Activated T-cell treated with anti-CD3 and anti-CD28 coated beads for 48 hours (primary cell): ENCODE measurements at regions not wholly inside any gene's neighbourhood (a gene's known extent, or its start where the extent isn't known, plus 50 kb on each side); places are given as distances from the start of the nearest gene placed in this dataset.
"Not testable (repeated sequence)": the region's sequence is repeated elsewhere in the genome, so short reads cannot be mapped to it uniquely, and the experiment has no call there.

Source experiments
- DNase-seq: peaks from one replicate; pipeline ENCODE4 v3.0.0-alpha.2; 2020; ENCODE audit warnings: low read depth

DNA sequence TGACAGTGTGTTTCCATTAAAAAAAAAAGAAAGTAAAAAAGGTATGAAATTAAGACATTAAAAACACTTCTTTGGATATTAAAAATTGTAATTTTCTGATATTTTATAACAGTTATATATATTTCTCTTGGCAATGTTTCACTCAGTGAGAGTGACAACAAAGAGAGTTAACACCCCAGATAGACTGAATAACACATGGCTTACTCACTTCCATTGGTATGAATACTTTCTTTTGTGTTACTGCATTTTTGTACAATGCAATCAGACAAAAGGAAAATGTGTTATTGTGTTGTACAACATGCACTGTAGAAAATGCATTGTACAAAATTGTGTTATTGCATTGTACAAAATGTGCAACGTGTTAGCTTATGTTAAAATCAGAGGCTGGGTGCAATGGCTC lies 676.6 kb upstream of the AMELY start:
- not testable (repeated sequence) for DNase-seq

DNA sequence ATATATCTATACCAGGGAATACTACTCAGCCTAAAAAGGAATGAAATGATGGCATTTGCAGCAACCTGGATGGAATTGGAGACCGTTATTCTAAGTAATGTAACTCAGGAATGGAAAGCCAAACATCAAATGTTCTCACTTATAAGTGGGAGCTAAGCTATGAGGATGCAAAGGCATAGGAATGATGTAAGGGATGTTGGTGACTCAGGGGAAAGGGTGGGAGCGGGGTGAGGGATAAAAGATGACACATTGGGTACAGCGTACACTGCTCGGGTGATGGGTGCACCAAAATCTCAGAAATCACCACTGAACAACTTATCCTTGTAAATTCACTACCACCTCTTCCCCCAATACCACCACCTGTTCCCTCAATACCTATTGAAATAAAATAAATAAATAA lies 651.0 kb upstream of the AMELY start:
- DNase-seq: no peak

DNA sequence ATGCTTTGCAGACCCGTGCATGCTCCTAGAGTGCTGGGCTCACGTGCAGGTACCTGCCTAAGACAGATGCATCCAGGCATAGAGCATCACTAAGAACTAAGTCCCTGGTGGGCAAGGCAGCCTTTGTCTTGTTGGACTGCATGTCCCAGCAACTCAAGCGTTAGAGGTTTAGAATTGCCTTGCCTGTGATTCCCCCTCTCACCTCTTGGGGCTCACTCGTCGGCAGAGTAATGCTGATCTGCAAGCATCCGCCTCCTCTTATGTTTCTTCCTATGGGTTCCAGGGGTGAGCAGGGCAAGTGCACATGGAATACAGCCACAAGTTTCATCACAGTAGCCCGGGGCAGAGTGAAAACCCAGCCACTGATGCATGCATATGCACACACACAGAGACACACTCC lies 646.1 kb upstream of the AMELY start:
- DNase-seq: no peak

DNA sequence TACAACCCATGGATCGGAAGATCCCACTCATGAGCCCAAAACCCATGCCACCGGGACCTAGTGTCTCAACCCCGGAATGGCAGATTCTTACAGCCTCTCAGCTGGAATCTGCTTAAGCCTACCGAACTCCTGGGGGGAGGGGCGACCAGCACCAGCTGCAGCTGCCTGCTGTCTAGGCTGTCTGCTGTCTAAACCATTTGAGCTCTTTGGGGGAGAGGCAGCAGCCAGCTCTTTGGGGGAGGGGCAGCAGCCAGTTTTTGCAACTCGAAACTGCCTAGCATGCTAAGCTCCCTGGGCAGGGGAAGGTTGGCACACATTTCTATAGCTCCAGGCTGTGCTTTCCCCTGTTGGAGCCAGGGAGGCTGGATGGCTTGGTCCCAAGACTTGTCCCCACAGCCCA lies 643.5 kb upstream of the AMELY start:
- no peak for DNase-seq

DNA sequence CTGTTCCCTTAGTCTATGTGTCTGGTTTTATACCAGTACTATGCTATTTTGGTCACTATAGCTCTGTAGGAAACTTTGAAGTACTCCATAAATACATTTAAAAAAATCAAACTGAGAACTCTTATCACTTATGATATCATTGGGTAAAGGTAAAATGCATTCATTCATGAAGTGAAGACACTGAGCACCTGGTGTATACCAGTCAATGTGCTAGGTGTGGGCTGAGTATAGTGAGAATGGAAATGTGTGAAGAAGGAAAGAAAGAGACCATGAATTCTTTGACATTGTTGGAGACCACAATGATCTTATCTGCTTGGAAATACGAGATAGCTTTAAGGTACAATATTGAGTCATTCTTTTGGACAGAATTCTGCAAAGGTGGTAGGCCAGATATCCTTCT lies 633.5 kb upstream of the AMELY start:
- DNase-seq: no peak

DNA sequence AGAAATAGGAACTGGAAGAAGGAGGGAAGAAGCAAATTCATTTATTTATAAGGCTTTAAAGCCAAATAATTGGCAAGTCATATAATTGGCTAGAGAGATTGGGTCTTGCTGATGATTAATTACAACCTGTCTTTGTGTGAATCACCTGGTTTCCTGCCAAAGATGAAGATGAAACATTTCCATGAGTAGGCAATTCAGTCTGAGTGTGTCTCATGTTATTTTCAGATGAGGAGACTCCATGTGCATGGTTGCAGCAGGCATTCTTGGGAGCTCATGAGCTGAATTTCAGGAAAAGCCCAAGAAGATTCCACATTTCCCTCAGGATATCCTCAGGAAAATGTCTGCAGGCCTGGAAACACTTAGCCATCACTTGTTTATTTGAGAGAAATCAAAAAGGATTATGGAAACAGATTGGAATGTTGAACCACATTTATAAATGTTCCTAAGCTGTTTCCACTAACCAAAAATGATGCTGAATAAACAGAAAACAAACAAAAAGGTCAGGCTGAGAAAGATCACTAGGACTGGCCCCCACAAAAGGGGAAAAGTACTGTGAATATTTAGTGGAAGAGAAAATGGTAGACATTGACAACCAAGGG lies 632.7 kb upstream of the AMELY start:
- DNase-seq: no peak

DNA sequence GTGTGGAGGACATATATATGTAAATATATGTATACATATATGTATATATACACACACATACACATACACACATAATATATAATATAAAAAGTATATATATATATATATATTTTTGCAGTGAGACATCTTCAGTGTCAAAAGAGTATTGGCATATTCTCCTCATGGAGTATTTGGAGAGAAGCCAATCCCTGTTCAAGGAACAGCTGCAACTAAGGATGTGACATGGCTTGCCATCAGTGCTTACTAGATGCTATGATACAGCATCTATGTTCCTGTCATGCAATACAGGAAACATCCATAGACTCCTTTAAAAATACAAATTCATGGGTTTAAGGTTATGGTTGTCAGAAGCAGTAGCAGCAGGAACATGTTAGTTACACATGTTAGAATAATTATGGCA lies 632.0 kb upstream of the AMELY start:
- no peak for DNase-seq

DNA sequence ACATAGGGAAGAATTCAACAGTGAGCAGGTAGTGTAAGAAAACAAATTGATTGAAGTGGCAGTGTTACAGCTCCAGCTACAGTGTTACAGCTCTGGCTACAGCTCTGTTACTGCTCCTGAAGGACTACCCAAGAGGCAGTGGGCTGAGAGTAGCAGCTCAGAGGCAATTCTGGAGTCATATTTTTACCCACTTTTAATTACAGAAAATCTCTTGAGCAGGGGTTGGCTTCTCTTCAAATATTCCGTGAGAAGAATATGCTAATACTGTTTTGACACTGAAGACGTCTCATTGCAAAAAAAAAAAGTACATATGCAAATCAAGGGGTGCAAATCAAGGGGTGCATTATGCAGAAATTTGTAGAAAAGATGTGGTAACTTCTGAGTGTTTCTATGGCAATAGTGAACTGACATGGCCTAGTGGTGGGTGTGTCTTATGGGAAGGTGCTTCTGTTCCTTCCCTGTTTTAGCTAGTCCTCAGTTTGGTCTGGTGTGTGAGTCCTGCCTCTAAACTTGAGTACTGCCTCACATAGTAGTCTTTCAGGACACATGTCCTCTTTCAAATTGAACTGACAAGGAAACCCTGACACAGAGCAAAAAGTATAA lies 630.8 kb upstream of the AMELY start:
- no peak for DNase-seq

DNA sequence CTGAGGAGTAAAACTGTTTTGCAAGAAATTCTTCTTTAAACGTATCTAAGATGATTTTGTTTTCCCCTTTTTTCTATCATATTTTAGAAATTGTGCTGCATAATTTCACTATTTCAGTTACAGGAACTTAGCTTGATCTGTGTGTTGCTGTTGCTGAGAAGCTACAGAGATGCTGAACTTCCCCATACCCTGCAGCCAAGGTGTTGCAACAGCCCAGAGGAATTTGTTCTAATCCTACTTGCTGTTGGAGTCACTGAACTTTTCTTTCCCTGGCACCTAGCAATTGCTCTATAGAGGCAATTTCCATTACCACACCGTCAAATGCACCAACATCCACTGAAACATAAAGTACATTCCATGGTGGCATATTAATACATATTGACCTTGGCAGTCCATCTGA lies 617.8 kb upstream of the AMELY start:
- DNase-seq: no peak

DNA sequence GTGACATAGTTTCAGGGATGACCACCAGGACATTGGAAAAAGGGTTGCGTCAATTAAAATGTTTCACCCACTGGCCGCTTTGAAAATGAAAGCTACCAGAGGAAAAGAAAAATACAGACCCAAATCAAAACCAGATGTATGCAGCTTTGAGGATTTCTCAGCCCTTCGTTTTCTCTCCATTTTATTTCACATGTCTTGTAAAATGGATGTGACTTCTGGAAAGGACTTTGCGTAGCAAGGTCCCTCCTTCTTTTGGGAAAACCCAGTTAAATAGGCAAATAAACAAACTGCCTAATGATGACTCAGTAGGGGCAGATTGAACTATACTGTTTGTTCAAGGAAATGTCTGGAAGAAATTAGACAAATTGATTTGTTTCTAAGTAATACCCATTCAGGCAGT lies 616.0 kb upstream of the AMELY start:
- not testable (repeated sequence) for DNase-seq

DNA sequence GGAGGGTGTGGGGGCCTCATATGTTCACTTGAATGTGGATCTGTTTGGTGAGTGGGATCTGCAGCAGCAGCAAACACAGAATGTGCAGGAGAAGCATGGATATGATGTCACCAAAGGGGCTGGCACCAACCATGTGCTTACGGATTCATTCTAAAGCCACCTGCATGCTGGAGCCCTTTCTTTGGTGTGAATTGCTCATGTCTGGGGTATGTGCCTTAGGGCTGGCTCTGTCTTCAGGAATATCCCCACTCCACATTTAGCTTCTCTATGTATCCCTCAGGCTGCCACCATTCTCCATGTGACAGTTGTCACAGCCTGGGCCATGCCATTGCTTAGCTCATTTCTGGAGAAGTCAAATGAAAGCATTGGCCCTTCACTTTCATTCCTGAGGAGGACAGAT lies 606.8 kb upstream of the AMELY start:
- DNase-seq: no peak

DNA sequence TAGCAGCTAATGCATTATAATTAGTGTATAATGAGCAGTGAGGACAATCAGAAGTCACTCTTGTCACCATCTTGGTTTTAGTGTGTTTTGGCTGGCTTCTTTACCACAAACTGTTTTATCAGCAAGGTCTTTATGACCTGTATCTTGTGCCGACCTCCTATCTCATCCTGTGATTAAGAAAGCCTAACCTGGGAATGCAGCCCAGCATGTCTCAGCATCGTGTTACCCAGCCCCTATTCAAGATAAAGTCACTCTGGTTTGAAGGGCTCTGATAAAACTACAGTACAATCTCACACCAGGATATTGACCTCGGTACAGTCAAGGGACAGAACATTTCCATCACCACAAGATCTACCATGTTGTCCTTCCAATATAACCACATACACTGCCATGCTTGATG lies 604.7 kb upstream of the AMELY start:
- DNase-seq: no peak

DNA sequence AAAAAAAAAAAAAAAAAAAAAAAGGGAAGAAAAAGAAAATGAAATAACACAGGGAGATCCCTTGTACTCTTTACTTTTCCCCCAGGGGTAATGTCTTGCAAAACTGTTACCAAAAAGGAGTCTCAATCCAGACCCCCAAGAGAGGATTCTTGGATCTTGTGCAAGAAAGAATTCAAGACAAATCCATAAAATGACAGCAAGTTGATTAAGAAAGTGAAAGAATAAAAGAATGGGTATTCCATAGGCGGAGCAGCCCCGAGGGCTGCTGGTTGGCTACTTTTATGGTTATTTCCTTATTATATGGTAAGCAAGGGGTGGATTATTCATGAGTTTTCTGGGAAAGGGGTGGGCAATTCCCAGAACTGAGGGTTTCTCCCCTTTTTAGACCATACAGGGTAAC lies 604.3 kb upstream of the AMELY start:
- DNase-seq: no peak

DNA sequence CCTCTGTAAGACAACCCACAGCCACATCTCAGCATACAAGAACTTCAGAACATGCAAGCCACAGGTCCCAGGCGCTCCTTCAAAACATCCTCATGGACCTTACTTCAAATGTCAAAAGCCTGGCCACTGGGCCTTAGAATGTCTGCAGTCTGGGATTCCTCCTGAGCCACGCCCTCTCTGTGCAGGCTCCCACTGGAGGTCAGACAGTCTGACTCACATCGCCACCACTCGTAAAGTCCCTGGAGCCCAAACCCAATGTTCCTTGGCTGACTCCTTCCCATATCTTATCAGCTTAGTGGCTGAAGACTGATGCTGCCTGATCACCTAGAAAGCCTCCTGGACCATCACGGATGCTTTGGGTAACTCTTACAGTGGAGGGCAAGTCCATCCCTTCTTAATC lies 591.3 kb upstream of the AMELY start:
- no peak for DNase-seq

DNA sequence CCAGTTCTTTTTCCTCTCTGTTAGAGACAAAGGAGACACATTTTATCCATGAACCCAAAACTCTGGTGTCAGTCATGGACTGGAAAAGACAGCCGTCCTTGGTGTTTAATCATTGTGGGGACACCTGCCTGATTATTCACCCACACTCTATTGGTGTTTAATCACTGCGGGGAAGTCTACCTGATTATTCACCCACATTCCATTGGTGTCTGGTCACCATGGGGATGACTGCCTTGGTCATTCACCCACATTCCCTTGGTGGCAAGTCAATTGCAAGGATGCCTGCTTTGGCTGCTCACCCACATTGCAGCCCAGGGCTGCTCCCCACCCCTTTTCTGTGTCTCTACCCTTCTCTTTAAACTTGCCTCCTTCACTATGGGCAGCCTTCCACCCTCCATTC lies 589.7 kb upstream of the AMELY start:
- no peak for DNase-seq

DNA sequence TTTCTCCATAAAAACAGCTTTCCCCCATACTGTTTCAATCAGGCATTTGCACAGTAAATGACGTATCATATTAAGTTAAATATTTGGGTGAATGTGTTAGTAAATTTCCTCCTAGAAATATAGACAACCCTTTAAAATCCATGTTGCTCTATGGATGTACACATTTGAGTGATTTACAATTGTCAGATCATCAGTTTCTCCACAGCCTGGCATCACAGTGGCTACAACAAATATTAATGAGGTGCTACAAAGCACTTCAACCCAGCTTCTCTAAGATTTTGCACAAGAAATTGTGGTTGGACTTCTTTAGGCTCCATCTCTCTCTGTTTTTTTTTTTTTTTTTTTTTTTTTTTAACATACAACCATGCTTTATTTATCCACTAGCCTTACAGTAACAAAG lies 584.4 kb upstream of the AMELY start:
- DNase-seq: no peak

DNA sequence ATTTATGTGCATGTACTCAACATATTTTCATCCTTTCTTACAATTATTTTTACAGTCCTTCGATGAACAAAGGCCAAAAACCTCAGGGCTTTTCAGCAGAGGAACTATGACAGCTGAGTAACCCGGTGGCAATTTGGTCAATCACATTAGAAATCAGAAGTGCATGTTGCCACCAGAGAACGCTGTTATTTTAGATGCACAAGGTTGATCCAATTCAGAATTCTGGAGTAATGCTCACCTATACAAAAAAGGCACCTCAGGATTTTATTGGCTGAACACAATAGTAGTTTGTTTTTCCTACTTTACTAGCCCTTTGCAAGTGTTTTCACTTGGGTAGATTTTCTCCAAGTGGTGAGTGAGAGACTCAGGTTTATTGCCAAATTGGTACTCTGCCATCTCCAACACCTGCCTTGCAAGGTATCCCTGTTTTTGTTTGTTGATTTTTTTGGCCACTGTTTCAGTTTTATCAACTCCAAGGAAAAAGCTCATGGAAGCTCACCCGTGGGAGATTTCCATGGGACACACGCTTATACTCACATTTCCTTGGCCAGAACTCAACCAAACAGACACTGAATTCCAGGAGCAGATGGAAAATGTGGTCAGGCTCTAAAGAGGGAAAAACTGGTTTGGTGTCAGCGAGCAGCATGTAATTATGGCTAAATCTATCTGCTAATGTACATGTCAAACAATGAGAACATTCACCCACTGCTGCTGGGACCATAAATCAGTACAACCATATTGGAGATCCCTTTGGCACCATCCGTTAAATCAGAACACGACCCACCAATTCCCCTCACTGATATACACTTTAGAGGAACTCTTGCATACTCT lies 573.1 kb upstream of the AMELY start:
- not testable (repeated sequence) for DNase-seq

DNA sequence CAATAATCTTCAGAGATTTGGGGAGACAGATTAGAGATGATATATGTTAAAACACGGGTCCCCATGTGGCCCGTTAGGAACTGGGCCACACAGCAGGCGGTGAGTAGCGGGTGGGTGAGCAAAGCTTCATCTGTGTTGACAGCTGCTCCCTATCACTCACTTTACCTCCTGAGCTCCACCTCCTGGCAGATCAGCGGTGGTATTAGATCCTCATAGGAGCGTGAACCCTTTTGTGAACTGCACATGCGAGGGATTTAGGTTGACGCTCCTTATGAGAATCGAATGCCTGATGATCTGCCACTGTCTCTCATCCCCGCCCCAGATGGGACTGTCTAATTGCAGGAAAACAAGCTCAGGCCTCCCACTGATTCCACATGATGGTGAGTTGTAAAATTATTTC lies 560.4 kb upstream of the AMELY start:
- DNase-seq: no peak

DNA sequence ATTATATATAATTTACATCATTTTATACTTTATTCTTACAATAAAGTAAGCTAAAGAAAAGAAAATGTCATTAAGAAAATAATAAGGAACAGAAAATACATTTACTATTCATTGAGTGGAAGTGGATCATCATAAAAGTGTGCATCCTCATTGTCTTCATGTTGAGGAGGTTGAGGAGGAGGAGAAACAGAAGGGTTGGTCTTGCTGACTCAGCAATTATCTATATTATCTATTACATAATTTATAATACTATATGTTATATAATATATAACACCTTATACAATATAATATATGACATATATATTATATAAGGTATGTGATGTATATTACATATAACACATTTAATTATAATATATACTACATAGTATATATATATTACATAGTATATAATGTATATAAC lies 558.5 kb upstream of the AMELY start:
- DNase-seq: no peak

DNA sequence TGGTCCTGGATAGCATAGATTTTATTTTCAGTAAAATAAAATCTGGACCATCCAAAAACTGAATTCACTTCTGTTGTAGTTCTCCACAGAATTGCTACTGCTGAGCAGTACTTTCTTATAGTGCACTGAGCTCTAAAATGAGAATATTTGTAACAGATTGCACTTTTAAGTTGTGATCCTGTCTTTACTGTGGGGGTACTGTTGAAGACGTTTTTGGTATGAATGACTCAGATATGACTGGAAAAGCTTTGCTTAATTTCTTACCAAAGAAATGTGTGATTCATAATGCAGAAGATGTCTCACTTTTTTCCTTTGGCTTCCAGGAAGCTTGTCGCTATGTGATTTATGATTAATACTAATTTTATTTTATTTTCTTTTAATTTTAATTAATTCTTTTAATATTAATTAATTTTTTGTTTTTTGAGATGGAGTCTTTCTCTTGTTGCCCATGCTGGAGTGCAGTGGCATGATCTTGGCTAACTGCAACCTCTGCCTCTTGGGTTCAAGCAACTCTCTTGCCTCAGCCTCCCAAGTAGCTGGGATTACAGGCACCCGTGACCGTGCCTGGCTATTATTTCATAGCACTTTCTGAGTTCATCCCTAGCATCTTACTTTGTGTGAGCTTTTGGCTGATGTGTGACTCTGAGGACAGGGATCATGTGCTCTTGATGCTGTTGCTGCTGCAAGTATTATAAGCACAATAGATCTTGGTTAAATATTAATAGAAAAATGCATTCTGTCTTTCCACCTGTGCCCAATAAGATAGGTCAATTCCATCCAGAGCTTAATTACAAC lies 557.6 kb upstream of the AMELY start:
- no peak for DNase-seq

DNA sequence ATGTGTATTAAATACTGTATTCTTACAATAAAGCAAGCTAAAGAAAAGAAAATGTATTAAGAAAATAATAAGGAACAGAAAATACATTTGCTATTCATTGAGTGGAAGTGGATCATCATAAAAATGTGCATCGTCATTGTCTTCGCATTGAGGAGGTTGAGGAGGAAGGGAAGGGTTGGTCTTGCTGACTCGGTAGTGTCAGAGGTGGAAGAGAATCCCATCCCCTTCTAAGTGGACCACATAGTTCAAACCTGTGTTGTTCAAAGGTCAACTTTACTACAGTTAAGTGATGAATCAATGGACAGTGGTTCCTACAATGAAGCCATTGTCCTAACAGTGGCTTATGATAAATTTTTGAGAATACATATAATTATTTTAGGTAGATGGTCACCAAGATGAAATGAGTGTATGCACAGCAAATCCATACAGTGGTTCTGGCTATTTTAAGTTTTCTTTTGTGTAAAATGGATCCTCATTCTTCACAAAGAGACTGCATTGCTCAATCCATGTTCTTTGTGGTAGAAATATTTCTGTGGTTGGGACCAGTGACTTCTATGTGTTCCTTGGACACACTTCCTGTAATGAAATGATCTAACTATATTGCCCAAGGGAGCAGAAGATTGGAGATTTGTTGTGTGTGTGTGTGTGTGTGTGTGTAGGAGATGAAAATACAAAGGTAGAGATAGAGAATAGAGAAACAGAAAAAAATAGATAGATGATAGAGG lies 556.4 kb upstream of the AMELY start:
- no peak for DNase-seq

DNA sequence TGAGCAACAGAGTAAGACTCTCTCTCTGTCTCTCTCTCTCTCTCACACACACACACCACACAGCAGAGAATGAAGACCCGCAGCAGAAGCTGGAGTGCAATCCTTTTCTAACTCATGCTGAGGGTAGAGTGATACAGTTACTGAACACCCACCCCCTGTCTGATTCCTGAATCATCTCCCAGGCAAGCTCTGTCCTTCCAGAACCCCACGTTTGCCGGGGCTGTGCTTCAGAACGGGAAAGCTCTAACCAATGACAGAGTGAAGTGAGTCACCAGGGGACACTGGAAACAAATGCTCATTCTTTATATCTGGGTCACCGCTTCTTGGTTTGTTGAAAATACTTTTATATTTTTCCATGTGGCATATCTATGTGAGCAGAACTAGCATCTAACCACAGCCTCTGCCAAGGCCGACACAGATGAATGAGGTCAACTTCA lies 553.7 kb upstream of the AMELY start:
- DNase-seq: peak; percentile 31
